Body of pancreas (tissue), 4 donors: ENCODE measurements at regions not wholly inside any gene's neighbourhood (a gene's known extent, or its start where the extent isn't known, plus 50 kb on each side); places are given as distances from the start of the nearest gene placed in this dataset.

Experiments used
- ATAC-seq: fragments of 150-250 bp; one replicate; pipeline ENCODE4 v1.9.1; 2016
- DNase-seq, 4 donors: peaks; one replicate each; pipeline ENCODE4 v3.0.0-alpha.2; 2019
- H3K27ac ChIP-seq, 4 donors: fragments of 200-600 bp; sonication (generic); 1 replicate in 3 of 4; 2 replicates in 1 of 4; pipeline versions ENCODE4 v1.5.1 to v1.6.1; 2016 to 2019; ENCODE audit warnings: mild to moderate bottlenecking in 1 of 4, mixed read lengths in 1 of 4, moderate library complexity in 1 of 4
- H3K27me3 ChIP-seq, 2 donors: fragments of 200-600 bp; sonication (generic); one replicate each; pipeline ENCODE4 v1.6.0; 2016; ENCODE audit warnings: mild to moderate bottlenecking in 1 of 2
- H3K36me3 ChIP-seq, 2 donors: fragments of 200-600 bp; sonication (generic); replicated peaks in 1 of 2; 2 replicates each; pipeline ENCODE4 v1.5.1; 2016; ENCODE audit warnings: low read depth in 2 of 2; ENCODE audit not compliant: insufficient read depth in 1 of 2
- H3K4me1 ChIP-seq: fragments of 200-600 bp; sonication (generic); one replicate; pipeline ENCODE4 v1.6.0; 2016
- H3K4me3 ChIP-seq, 2 donors: fragments of 200-600 bp; sonication (generic); 1 replicate in 1 of 2; 2 replicates in 1 of 2; pipeline ENCODE4 v1.5.1; 2016 to 2019
- H3K9me3 ChIP-seq, 3 donors: fragments of 200-600 bp; sonication (generic); 1 replicate in 2 of 3; 2 replicates in 1 of 3; pipeline ENCODE4 v1.5.1; 2016
- CTCF ChIP-seq, 7 experiments: fragments of 450-650 bp in 4 of 7; fragments of 200-600 bp in 3 of 7; sonication (generic) in 3 of 7; IDR thresholded peaks; one replicate each; pipeline ENCODE4 v1.5.1; 2016 to 2019; ENCODE audit warnings: antibody characterized with exemption in 7 of 7
- POLR2A ChIP-seq, 3 donors: fragments of 450-650 bp; IDR thresholded peaks; one replicate each; pipeline ENCODE4 v1.6.1; 2016; ENCODE audit warnings: antibody characterized with exemption in 3 of 3, mild to moderate bottlenecking in 2 of 3
- WGBS, 2 donors: methylation state at CpG; one replicate each; pipeline ENCODE4 v1.1.5; 2017; 5-methylcytosine and 5-hydroxymethylcytosine counted together
- intact Hi-C: fragments of 100-400 bp; cut with DNase I; formaldehyde crosslinking; loops from one replicate; pipeline ENCODE4 v1.15.1; 2023

GRCh38 chr3:73745526-73746191, 120.9 kb upstream of the PDZRN3 start:
- no peaks in the 10 kb centered on the region for H3K4me1 ChIP-seq
- DNase-seq (peak in 2 of 4 donors; percentile 11 to 20), ATAC-seq (no peak)
- no peak overlapping the region for H3K4me3 ChIP-seq
- no peak overlapping the region for H3K27ac ChIP-seq
- TF ChIP-seq POLR2A (IDR thresholded peaks at IDR 0.05) = no peak
- no peak for TF ChIP-seq CTCF (IDR thresholded peaks at IDR 0.05)
- H3K27me3 ChIP-seq = no peaks in the 10 kb centered on the region
- intact Hi-C loops = no loop called here
- no peaks in the 10 kb centered on the region for H3K36me3 ChIP-seq
- WGBS, 2 donors = 59 to 63% methylated on average over 9 of the region's 9 CpGs
- no peaks in the 10 kb centered on the region for H3K9me3 ChIP-seq

- Histone ChIP-seq H3K9me3 (no peaks in the 10 kb centered on the region), H3K36me3 (no peaks in the 10 kb centered on the region), H3K4me3 (no peak overlapping the region), H3K27me3 (no peaks in the 10 kb centered on the region), H3K4me1 (no peaks in the 10 kb centered on the region), H3K27ac (no peak overlapping the region)
- no peak for DNase-seq
- no peak for ATAC-seq
- intact Hi-C loops = no loop called here
- WGBS, 2 donors = 67 to 74% methylated on average over 4 of the region's 4 CpGs
- no peak for TF ChIP-seq CTCF (IDR thresholded peaks at IDR 0.05)
- TF ChIP-seq POLR2A (IDR thresholded peaks at IDR 0.05) = no peak
Measured at GRCh38 chr3:73743551-73743950, 118.8 kb upstream of the PDZRN3 start.

- no peak overlapping the region for H3K27ac ChIP-seq
- TF ChIP-seq CTCF (IDR thresholded peaks at IDR 0.05) = no peak
- no peaks in the 10 kb centered on the region for H3K27me3 ChIP-seq
- 67 to 73% methylated on average over 5 of the region's 5 CpGs for WGBS, 2 donors
- H3K9me3 ChIP-seq = no peaks in the 10 kb centered on the region
- ATAC-seq = no peak
- intact Hi-C loops = no loop called here
- no peaks in the 10 kb centered on the region for H3K4me1 ChIP-seq
- H3K36me3 ChIP-seq = no peaks in the 10 kb centered on the region
- DNase-seq = no peak
- H3K4me3 ChIP-seq = no peak overlapping the region
Measured at GRCh38 chr3:73739791-73740453, 115.2 kb upstream of the PDZRN3 start.

GRCh38 chr3:73738711-73739110, 114.0 kb upstream of the PDZRN3 start:
- no peak for TF ChIP-seq POLR2A (IDR thresholded peaks at IDR 0.05)
- TF ChIP-seq CTCF (IDR thresholded peaks at IDR 0.05) = no peak
- 79 to 82% methylated on average over 1 of the region's 1 CpG for WGBS, 2 donors

More at GRCh38 chr3:73738711-73739110, 114.0 kb upstream of the PDZRN3 start:
- Histone ChIP-seq H3K27me3 (no peaks in the 10 kb centered on the region), H3K36me3 (no peaks in the 10 kb centered on the region), H3K27ac (no peak overlapping the region), H3K4me1 (no peaks in the 10 kb centered on the region), H3K9me3 (no peaks in the 10 kb centered on the region), H3K4me3 (no peak overlapping the region)
- no peak for ATAC-seq
- intact Hi-C loops = no loop called here
- DNase-seq = no peak
